HepG2 (cell line): ENCODE measurements at regions not wholly inside any gene's neighbourhood (a gene's known extent, or its start where the extent isn't known, plus 50 kb on each side); places are given as distances from the start of the nearest gene placed in this dataset.

Experiments
- ATAC-seq: fragments of 200-7000 bp; cut with Tn5 transposase; 3 replicates; pipeline ENCODE4 v1.9.1; 2020; ENCODE audit warnings: mild to moderate bottlenecking, moderate library complexity
- BruUV-seq: library from RNA; stranded (reverse); fragments of 400-500 nt; replicated peaks from 2 replicates; lab custom pipeline; 2021; lab: Mats Ljungman, UMichigan
- CTCF ChIA-PET: fragments of 300-600 bp; formaldehyde crosslinking; extraction: SDS; loops from one replicate; lab custom pipeline; 2021; ENCODE audit warnings: low total read pairs, inconsistent platforms, low intra/inter-chr PET ratio; lab: Yijun Ruan, JAX
- POLR2A ChIA-PET: fragments of 350-600 bp; sonication (Branson Sonifier 250); formaldehyde crosslinking; loops from one replicate; lab custom pipeline; 2020; ENCODE audit warnings: antibody characterized with exemption, inconsistent platforms; lab: Yijun Ruan, JAX
- DNase-seq: peaks from one replicate; pipeline ENCODE4 v3.0.0-alpha.2; 2015; ENCODE audit warnings: low spot score
- FAIRE-seq: peaks from 3 replicates; lab custom pipeline; 2011; peaks lifted over from hg19 to GRCh38; lab: Jason Lieb, UNC
- H2AFZ ChIP-seq: one replicate; pipeline ENCODE4 v1.6.1; 2011; ENCODE audit warnings: low read length, inconsistent platforms
- H3K27ac ChIP-seq: fragments of 300-600 bp; 3 replicates; pipeline ENCODE4 v1.8.0; 2011; ENCODE audit warnings: mixed run types, mild to moderate bottlenecking, mixed read lengths, low read length, inconsistent platforms; ENCODE audit not compliant: insufficient read depth; ENCODE audit errors: extremely low read length
- H3K27me3 ChIP-seq, 2 experiments: fragments of 200-600 bp in 1 of 2; 2 replicates in 1 of 2; 3 replicates in 1 of 2; pipeline versions ENCODE4 v1.6.0 to v1.8.0; 2011; ENCODE audit warnings: low read length in 2 of 2, mild to moderate bottlenecking in 2 of 2, moderate library complexity in 2 of 2, inconsistent platforms in 1 of 2; ENCODE audit not compliant: insufficient read depth in 2 of 2, control insufficient read depth in 1 of 2
- H3K36me3 ChIP-seq, 2 experiments: fragments of 200-600 bp in 1 of 2; replicated peaks in 1 of 2; 2 replicates in 1 of 2; 3 replicates in 1 of 2; pipeline versions ENCODE4 v1.5.1 to v1.8.0; 2011; ENCODE audit warnings: low read length in 2 of 2, inconsistent platforms in 1 of 2; ENCODE audit not compliant: insufficient read depth in 2 of 2, control insufficient read depth in 1 of 2
- H3K4me1 ChIP-seq: 2 replicates; pipeline ENCODE4 v1.5.1; 2012; ENCODE audit warnings: low read length, inconsistent platforms; ENCODE audit not compliant: insufficient read depth
- H3K4me2 ChIP-seq: 2 replicates; pipeline ENCODE4 v1.6.0; 2011; ENCODE audit warnings: low read depth, low read length, inconsistent platforms
- H3K4me3 ChIP-seq, 3 experiments: fragments of 200-600 bp in 1 of 3; sonication (generic), shearing (Covaris generic) in 1 of 3; replicated peaks in 1 of 3; 2 replicates each; pipeline ENCODE4 v1.5.1; 2011 to 2016; ENCODE audit warnings: low read length in 3 of 3, inconsistent platforms in 2 of 3, low read depth in 2 of 3, mild to moderate bottlenecking in 2 of 3, control low read depth in 1 of 3, mixed read lengths in 1 of 3; ENCODE audit not compliant: insufficient read depth in 1 of 3
- H3K79me2 ChIP-seq: one replicate; pipeline ENCODE4 v1.6.1; 2011; ENCODE audit warnings: low read length, inconsistent platforms; ENCODE audit not compliant: insufficient read depth
- H3K9ac ChIP-seq: 2 replicates; pipeline ENCODE4 v1.6.0; 2011; ENCODE audit warnings: mild to moderate bottlenecking, low read depth, low read length, inconsistent platforms; ENCODE audit not compliant: insufficient read depth
- H3K9me3 ChIP-seq: 2 replicates; pipeline ENCODE4 v1.5.1; 2012; ENCODE audit warnings: mild to moderate bottlenecking, low read length
- H4K20me1 ChIP-seq: 2 replicates; pipeline ENCODE4 v1.6.0; 2011; ENCODE audit warnings: inconsistent platforms, mild to moderate bottlenecking, low read length, moderate library complexity; ENCODE audit not compliant: insufficient read depth
- ARID5B ChIP-seq: IDR thresholded peaks from 2 replicates; pipeline ENCODE4 v1.4.0; 2020; ENCODE audit warnings: mild to moderate bottlenecking, missing genetic modification reagents
- CEBPB ChIP-seq: IDR thresholded peaks from 2 replicates; pipeline ENCODE4 v1.6.1; 2011; ENCODE audit warnings: low read depth, low read length, improper control_type of control experiment, borderline replicate concordance
- E2F5 ChIP-seq: sonication (generic); formaldehyde crosslinking; conservative IDR thresholded peaks from 2 replicates; pipeline ENCODE4 v1.4.0; 2020; ENCODE audit warnings: missing genetic modification reagents
- MTA3 ChIP-seq: sonication (generic); formaldehyde crosslinking; IDR thresholded peaks from 2 replicates; pipeline ENCODE4 v1.4.0; 2020; ENCODE audit warnings: missing genetic modification reagents
- RAD51 ChIP-seq: fragments of 450-650 bp; IDR thresholded peaks from 2 replicates; pipeline ENCODE4 v1.6.1; 2016; ENCODE audit warnings: borderline replicate concordance
- SOX13 ChIP-seq, 3 experiments: fragments of 450-650 bp in 1 of 3; sonication (generic) in 1 of 3; formaldehyde crosslinking in 1 of 3; IDR thresholded peaks in 2 of 3; conservative IDR thresholded peaks in 1 of 3; 2 replicates each; pipeline versions ENCODE4 v1.5.0 to v1.6.1; 2016 to 2020; ENCODE audit warnings: antibody characterized with exemption in 1 of 3, mild to moderate bottlenecking in 1 of 3, missing compliant biosample characterization in 1 of 3, missing genetic modification reagents in 1 of 3, moderate library complexity in 1 of 3
- STAG1 ChIP-seq: sonication (generic); formaldehyde crosslinking; IDR thresholded peaks from 2 replicates; pipeline ENCODE4 v1.4.0; 2020; ENCODE audit warnings: missing genetic modification reagents
- ZNF646 ChIP-seq: sonication (generic); formaldehyde crosslinking; IDR thresholded peaks from 2 replicates; pipeline ENCODE4 v1.9.0; 2021; ENCODE audit warnings: mild to moderate bottlenecking, missing genetic modification reagents
- WGBS: methylation state at CpG from one replicate; pipeline ENCODE4 v1.1.6; 2017; ENCODE audit warnings: low lambda C conversion rate; 5-methylcytosine and 5-hydroxymethylcytosine counted together
- in situ Hi-C: cut with HindIII; loops from 2 replicates; pipeline ENCODE4 v1.10.0; 2017; ENCODE audit warnings: low pct_unique_long_range_greater_than_20kb; ENCODE audit not compliant: extremely low pct_ligation_motif_present
- intact Hi-C: fragments of 100-400 bp; cut with micrococcal nuclease; formaldehyde crosslinking; loops from one replicate; pipeline ENCODE4 v1.10.0; 2022; ENCODE audit not compliant: unreplicated experiment

GRCh38 chr7:25996006-25996408, 156.0 kb upstream of the NFE2L3 start:
- Histone ChIP-seq H3K4me2 (no peak overlapping the region), H3K9me3 (no peaks in the 10 kb centered on the region), H3K79me2 (no peaks in the 10 kb centered on the region), H3K9ac (no peak overlapping the region), H2AFZ (no peak overlapping the region), H3K36me3 (no peaks in the 10 kb centered on the region), H3K27ac (no peak overlapping the region), H3K4me3 (no peak overlapping the region), H3K27me3 (no peaks in the 10 kb centered on the region), H4K20me1 (no peaks in the 10 kb centered on the region), H3K4me1 (peaks cover 24% of the 10 kb centered on the region)
- ChIA-PET CTCF (no interaction called here), POLR2A (no interaction called here)
- BruUV-seq = no TSS peak
- intact Hi-C loops = loop anchor here (1.0 kb wide), 1 partner anchor 65 kb away; no protein-coding TSS in a partner anchor
- DNase-seq (peak; percentile 32), FAIRE-seq (no peak), ATAC-seq (peak; percentile 82)
- in situ Hi-C loops = no loop called here
- under 1% methylated on average over 5 of the region's 7 CpGs for WGBS
- peak; percentile 69; the same call in 1 of the 2 replicates for TF ChIP-seq CEBPB
- TF ChIP-seq MTA3 = no peak
- TF ChIP-seq ZNF646 (CRISPR knock-in tag) = no peak
- TF ChIP-seq STAG1 (CRISPR knock-in tag) = peak; percentile 42
- TF ChIP-seq RAD51 = no peak
- TF ChIP-seq ARID5B (CRISPR knock-in tag) = peak; percentile 57
- TF ChIP-seq SOX13 (IDR thresholded peaks at IDR 0.05) = no peak
- peak in 1 of 2 experiments; percentile 86; a peak in 2 of 4 replicates for TF ChIP-seq SOX13 (CRISPR knock-in tag; conservative IDR thresholded peaks at IDR 0.05 in 1 of 2, IDR thresholded peaks at IDR 0.05 in 1 of 2)
- TF ChIP-seq E2F5 (CRISPR knock-in tag) = no peak
